ENCODE measurements at regions not wholly inside any gene's neighbourhood (a gene's known extent, or its start where the extent isn't known, plus 50 kb on each side); places are given as distances from the start of the nearest gene placed in this dataset.

- DNase-seq = no peak
These were observed 608.3 kb upstream of the SALL1 start for GRCh38 chr16:51759329-51759728.

GRCh38 chr16:51757921-51758479, 606.9 kb upstream of the SALL1 start:
- no peak for DNase-seq

GRCh38 chr16:51757505-51757904, 606.4 kb upstream of the SALL1 start:
- no peak for DNase-seq

GRCh38 chr16:51757124-51757470, 606.0 kb upstream of the SALL1 start:
- DNase-seq = no peak

GRCh38 chr16:51756447-51757123, 605.5 kb upstream of the SALL1 start:
- no peak for DNase-seq

GRCh38 chr16:51755577-51756355, 604.7 kb upstream of the SALL1 start:
- DNase-seq = no peak

- no peak for DNase-seq
These were observed 604.0 kb upstream of the SALL1 start for GRCh38 chr16:51755039-51755501.

- no peak for DNase-seq
These were observed 602.5 kb upstream of the SALL1 start for GRCh38 chr16:51753467-51754127.

GRCh38 chr16:51752438-51752995, 601.4 kb upstream of the SALL1 start:
- DNase-seq = no peak

- DNase-seq = no peak
These were observed 596.3 kb upstream of the SALL1 start for GRCh38 chr16:51747329-51747728.

- no peak for DNase-seq
These were observed 583.1 kb upstream of the SALL1 start for GRCh38 chr16:51734220-51734619.

GRCh38 chr16:51733181-51733580, 582.1 kb upstream of the SALL1 start:
- DNase-seq = no peak

- no peak for DNase-seq
These were observed 580.1 kb upstream of the SALL1 start for GRCh38 chr16:51731160-51731559.

- no peak for DNase-seq
These were observed 572.1 kb upstream of the SALL1 start for GRCh38 chr16:51723036-51723724.

GRCh38 chr16:51722467-51722866, 571.4 kb upstream of the SALL1 start:
- DNase-seq = no peak

GRCh38 chr16:51719376-51719775, 568.3 kb upstream of the SALL1 start:
- no peak for DNase-seq

- no peak for DNase-seq
These were observed 565.1 kb upstream of the SALL1 start for GRCh38 chr16:51716195-51716594.

GRCh38 chr16:51713502-51713901, 562.4 kb upstream of the SALL1 start:
- DNase-seq = no peak

- no peak for DNase-seq
These were observed 560.0 kb upstream of the SALL1 start for GRCh38 chr16:51710905-51711563.

GRCh38 chr16:51710186-51710585, 559.1 kb upstream of the SALL1 start:
- no peak for DNase-seq

- DNase-seq = no peak
These were observed 557.8 kb upstream of the SALL1 start for GRCh38 chr16:51708861-51709260.

GRCh38 chr16:51707666-51708065, 556.6 kb upstream of the SALL1 start:
- no peak for DNase-seq

All from activated CD4-positive, alpha-beta T cell treated with anti-CD3 and anti-CD28 coated beads, Interleukin-2, amount 50 U/mL, for 48 hours (primary cell).